H54 (cell line): ENCODE measurements at regions not wholly inside any gene's neighbourhood (a gene's known extent, or its start where the extent isn't known, plus 50 kb on each side); places are given as distances from the start of the nearest gene placed in this dataset.
"Not testable (repeated sequence)": the region's sequence is repeated elsewhere in the genome, so short reads cannot be mapped to it uniquely, and the experiment has no call there.

ENCODE experiments used
- DNase-seq: peaks from one replicate; pipeline ENCODE4 v3.0.0; 2011; ENCODE audit warnings: low spot score, mixed read lengths; ENCODE audit not compliant: insufficient read length
- FAIRE-seq: peaks from 3 replicates; lab custom pipeline; 2011; peaks lifted over from hg19 to GRCh38; lab: Jason Lieb, UNC
- POLR2A ChIP-seq: IDR thresholded peaks from 2 replicates; pipeline ENCODE4 v1.6.1; 2011; ENCODE audit warnings: low read depth, mild to moderate bottlenecking, low read length

DNA sequence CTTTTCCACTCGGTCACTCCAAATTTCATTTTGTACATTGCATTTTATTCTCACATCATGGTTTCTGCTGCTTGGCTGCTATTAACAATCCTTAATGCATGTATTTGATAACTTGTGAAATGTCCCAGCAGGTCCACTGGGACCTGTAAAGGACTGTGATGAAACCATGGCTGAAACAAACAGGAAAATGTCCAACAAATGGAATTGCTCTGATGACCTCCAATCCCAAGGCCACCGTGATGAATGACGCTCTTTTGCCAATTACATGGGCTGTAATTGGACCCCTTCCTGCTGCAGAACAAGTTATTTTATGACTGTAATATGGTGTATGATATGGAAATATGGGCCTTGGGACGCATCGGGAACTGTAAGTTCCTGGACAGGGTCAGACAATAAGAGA, 224.2 kb upstream of the CXCR4 start:
- TF ChIP-seq POLR2A: no peak
- no peak for DNase-seq
- FAIRE-seq: no peak

DNA sequence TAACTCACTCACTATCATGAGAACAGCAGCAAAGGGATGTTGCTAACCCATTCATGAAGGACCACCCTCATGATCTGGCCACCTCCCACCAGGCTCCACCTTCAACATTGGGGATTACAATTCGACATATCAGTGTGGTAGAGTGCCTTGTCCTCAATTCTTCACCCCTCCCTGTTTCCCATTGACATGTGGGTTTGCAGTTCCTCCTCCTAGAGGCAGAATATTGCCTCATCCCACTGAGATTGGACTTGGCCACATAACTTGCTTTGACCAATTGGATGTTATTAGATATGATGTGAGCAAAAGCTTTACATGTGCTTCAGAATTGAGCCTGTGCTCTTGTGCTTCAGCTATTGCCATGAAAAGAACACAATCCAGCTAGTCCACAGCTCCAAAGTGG, 217.0 kb upstream of the CXCR4 start:
- FAIRE-seq (no peak), DNase-seq (no peak)
- TF ChIP-seq POLR2A: no peak

GRCh38 chr2:136332436-136333095, 214.6 kb upstream of the CXCR4 start:
- DNase-seq: no peak
- no peak for TF ChIP-seq POLR2A
- FAIRE-seq: no peak

DNA sequence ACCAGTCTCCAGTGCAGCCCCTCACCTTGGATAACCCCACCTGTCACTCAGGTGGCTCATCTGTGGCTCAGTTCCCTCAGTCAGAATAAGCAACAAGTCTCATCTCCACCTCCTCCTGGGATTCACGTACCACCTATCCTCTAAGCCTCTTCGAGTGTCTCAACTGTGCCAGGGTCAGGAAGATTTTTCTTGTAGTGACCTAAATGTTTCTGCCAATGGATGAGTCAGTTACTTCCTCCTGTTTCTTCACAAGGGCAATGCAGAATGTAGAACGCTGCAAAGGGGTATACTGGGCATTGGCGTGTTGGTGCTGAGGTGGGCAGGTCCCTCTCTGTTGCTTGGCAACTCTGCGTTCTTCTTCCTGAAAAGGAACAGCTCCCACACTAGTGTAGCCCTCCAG, 213.3 kb upstream of the CXCR4 start:
- TF ChIP-seq POLR2A: no peak
- FAIRE-seq (no peak), DNase-seq (no peak)

GRCh38 chr2:136328207-136328795, 210.4 kb upstream of the CXCR4 start:
- DNase-seq (no peak), FAIRE-seq (no peak)
- TF ChIP-seq POLR2A: no peak

GRCh38 chr2:136327162-136327852, 209.4 kb upstream of the CXCR4 start:
- FAIRE-seq: no peak
- no peak for TF ChIP-seq POLR2A
- DNase-seq: no peak

DNA sequence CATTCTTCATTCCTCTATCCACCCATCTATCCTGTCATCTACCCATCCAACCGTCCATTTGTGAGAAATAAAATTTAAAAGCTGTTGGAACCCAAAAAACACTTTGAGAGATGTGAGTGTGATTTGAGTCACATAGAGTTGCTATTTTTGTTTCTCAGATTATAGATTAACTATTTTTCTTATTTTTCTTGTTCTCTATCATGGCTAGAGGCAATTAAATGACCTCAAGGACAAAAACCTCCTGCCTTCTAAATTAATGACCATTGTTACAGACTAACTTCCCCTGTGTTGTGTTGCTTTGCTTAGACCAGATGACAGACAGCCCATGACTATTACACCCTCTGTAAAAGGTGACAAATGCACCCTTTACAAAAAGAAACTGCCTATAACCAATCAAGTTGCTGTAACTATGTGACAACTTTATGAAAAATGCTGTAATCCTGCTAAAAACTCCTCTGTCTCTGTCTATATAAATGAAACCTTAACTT, 207.9 kb upstream of the CXCR4 start:
- FAIRE-seq: no peak
- no peak for DNase-seq

GRCh38 chr2:136324966-136325365, 207.0 kb upstream of the CXCR4 start:
- TF ChIP-seq POLR2A: no peak
- FAIRE-seq: no peak
- DNase-seq: no peak

More for the DNA sequence above, 207.9 kb upstream of the CXCR4 start:
- TF ChIP-seq POLR2A: no peak

DNA sequence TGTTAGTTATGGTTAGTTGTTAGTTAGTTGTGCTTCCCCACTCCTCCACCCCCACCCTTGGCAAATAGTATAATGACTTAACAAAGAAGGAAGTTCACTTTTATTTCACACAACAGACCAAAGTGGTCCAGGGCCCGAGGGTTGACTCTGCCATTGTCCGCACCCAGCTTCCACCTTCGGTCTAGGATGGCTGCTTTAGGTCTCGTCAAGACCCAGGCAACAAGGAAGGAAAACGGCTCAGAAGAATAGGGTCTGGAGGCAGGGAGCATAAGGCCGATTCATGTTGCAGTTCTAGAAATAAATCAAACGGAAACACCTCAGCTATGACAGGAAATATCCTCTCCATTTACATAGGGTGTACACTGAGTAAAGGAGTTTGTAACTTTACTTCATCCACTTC, 206.0 kb upstream of the CXCR4 start:
- FAIRE-seq (no peak), DNase-seq (no peak)
- TF ChIP-seq POLR2A: no peak

- no peak for DNase-seq
- TF ChIP-seq POLR2A: no peak
- FAIRE-seq: no peak
These were observed 205.2 kb upstream of the CXCR4 start for GRCh38 chr2:136323195-136323594.

DNA sequence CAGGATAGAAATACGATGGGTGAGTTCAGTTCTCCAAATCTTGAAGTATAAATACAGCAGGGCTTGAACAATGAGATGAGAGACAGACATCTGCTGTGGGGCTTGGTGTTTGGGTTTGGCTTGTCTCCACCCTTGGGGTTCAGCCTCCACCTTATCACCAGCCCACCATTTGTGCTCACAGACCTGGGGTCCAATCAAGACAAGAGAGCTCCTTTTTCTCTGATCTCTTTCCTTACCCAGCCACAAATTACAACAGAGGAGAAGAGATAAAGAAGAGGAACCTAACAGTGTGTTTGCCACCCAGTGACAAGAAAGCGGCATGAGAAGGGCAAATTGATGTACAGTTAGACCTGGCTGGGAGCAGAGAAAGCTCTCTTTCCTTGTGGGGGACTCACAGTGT, 204.5 kb upstream of the CXCR4 start:
- TF ChIP-seq POLR2A: no peak
- no peak for FAIRE-seq
- DNase-seq: no peak

- TF ChIP-seq POLR2A: no peak
These were observed 201.7 kb upstream of the CXCR4 start for GRCh38 chr2:136319651-136320050.

DNA sequence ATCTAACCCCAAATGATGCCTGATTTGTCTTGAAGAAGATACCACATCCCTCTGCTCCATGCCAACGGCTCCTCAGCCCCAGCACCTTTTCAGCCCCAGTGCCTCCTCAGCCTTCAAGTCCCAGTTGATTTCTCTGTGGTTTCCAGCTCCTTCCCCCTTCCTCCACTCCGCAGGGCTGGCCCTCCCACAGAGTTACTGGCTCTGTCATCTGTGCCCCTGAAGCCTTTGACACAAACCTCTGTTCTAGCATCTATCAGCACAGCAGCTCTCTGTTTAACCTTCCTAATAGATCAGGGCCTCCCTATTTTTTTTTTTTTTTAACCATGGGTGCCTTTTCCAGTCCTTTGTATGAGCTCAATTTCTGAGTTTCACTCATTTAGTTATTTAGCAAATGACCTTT, 201.3 kb upstream of the CXCR4 start:
- DNase-seq (no peak), FAIRE-seq (no peak)
- TF ChIP-seq POLR2A: no peak

More at GRCh38 chr2:136319651-136320050, 201.7 kb upstream of the CXCR4 start:
- DNase-seq (no peak), FAIRE-seq (no peak)

- FAIRE-seq: no peak
- no peak for DNase-seq
- no peak for TF ChIP-seq POLR2A
These were observed 196.3 kb upstream of the CXCR4 start for GRCh38 chr2:136314240-136314639.

DNA sequence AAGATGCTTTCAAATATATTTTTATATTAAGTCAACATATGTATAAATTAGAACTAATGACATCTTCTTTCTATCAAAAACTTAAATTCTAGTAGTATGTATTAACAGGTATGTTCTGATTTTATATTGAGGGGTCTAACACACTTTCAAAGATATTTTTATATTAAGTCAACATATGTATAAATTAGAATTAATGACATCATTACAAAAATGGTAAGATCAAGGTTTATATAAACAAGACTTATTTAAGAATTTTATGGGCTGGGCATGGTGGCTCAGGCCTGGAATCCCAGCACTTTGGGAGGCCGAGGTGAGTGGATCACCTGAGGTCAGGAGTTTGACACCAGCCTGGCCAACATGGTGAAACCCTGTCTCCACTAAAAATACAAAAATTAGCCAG, 194.6 kb upstream of the CXCR4 start:
- not testable (repeated sequence) for DNase-seq, FAIRE-seq
